Spleen (tissue), 7 donors: ENCODE measurements at regions not wholly inside any gene's neighbourhood (a gene's known extent, or its start where the extent isn't known, plus 50 kb on each side); places are given as distances from the start of the nearest gene placed in this dataset.

ENCODE experiments used
- CTCF ChIP-seq, 11 experiments: fragments of 200-600 bp in 7 of 11; fragments of 450-650 bp in 4 of 11; sonication (generic) in 4 of 11; IDR thresholded peaks in 8 of 11; conservative IDR thresholded peaks in 3 of 11; 1 replicate in 7 of 11; 2 replicates in 4 of 11; pipeline versions ENCODE4 v1.4.0 to v1.8.0; 2016 to 2021; ENCODE audit warnings: antibody characterized with exemption in 11 of 11, inconsistent platforms in 4 of 11, mild to moderate bottlenecking in 1 of 11
- POLR2A ChIP-seq, 3 donors: fragments of 450-650 bp; IDR thresholded peaks; one replicate each; pipeline ENCODE4 v1.5.1; 2017; ENCODE audit warnings: antibody characterized with exemption in 3 of 3, mild to moderate bottlenecking in 1 of 3
- donor health status: DM: no; HTN: no; CAD: no; lungs with moderate emphysema.
- donor health status: DM: no; HTN: no; CAD: no.
- donor health status: DM: no; HTN: no; CAD: no.

DNA sequence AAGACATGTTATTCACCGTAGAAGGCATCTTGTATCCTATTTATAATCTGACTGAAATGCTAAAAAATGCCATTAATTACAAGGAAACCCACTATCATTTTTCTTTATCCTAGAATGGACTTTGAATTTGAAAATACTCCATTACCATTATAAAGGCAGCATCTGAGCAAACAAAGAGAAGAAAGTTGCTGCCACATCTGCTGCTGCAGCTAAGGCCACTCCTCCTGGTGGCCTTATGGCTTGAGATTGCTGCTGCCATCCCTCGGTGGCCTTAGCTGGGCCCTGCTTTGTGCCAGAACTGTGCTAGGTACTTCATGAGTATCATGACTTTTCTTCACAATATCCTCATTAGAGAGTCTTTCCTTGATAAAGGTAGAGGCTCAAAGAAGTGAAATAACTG lies 1210.1 kb upstream of the TENM4 start:
- TF ChIP-seq POLR2A (IDR thresholded peaks at IDR 0.05): no peak
- TF ChIP-seq CTCF (IDR thresholded peaks at IDR 0.05 in 8 of 11, conservative IDR thresholded peaks at IDR 0.05 in 3 of 11): no peak
